GM23338 (cell line): ENCODE measurements at regions not wholly inside any gene's neighbourhood (a gene's known extent, or its start where the extent isn't known, plus 50 kb on each side); places are given as distances from the start of the nearest gene placed in this dataset.

Experiments
- ATAC-seq: fragments of 200-7000 bp; cut with Tn5 transposase; 3 replicates; pipeline ENCODE4 v1.9.1; 2020
- DNase-seq: peaks from one replicate; pipeline ENCODE4 v3.0.0-alpha.2; 2015; ENCODE audit warnings: low spot score
- H2AFZ ChIP-seq: fragments of 200-600 bp; sonication (generic); 2 replicates; pipeline ENCODE4 v1.8.0; 2016; ENCODE audit warnings: antibody characterized with exemption, mild to moderate bottlenecking, moderate library complexity
- H3F3A ChIP-seq: fragments of 200-600 bp; sonication (generic); replicated peaks from 2 replicates; pipeline ENCODE4 v1.8.0; 2017; ENCODE audit warnings: antibody characterized with exemption, mixed run types, low read depth
- H3K27ac ChIP-seq: fragments of 200-600 bp; sonication (generic); 2 replicates; pipeline ENCODE4 v1.6.1; 2016; ENCODE audit warnings: low read depth
- H3K27me3 ChIP-seq: fragments of 200-600 bp; sonication (generic); 2 replicates; pipeline ENCODE4 v1.8.0; 2016; ENCODE audit warnings: mild to moderate bottlenecking, mixed run types, moderate library complexity; ENCODE audit not compliant: insufficient read depth
- H3K36me3 ChIP-seq: fragments of 200-600 bp; sonication (generic); 2 replicates; pipeline ENCODE4 v1.8.0; 2016; ENCODE audit warnings: mild to moderate bottlenecking; ENCODE audit not compliant: insufficient read depth
- H3K4me1 ChIP-seq: fragments of 200-600 bp; sonication (generic); 2 replicates; pipeline ENCODE4 v1.8.0; 2016; ENCODE audit warnings: mild to moderate bottlenecking, moderate library complexity; ENCODE audit not compliant: insufficient read depth
- H3K4me2 ChIP-seq: fragments of 200-600 bp; sonication (generic); 2 replicates; pipeline ENCODE4 v1.7.1; 2017; ENCODE audit warnings: mixed run types
- H3K4me3 ChIP-seq: fragments of 200-600 bp; sonication (generic); 2 replicates; pipeline ENCODE4 v1.6.1; 2016; ENCODE audit warnings: mixed run types
- H3K79me2 ChIP-seq: fragments of 200-600 bp; sonication (generic); replicated peaks from 2 replicates; pipeline ENCODE4 v1.8.0; 2017; ENCODE audit warnings: mild to moderate bottlenecking; ENCODE audit not compliant: insufficient read depth
- H3K9me2 ChIP-seq: fragments of 200-600 bp; sonication (generic); 2 replicates; pipeline ENCODE4 v1.8.0; 2017; ENCODE audit not compliant: insufficient read depth
- H4K20me1 ChIP-seq: fragments of 200-600 bp; sonication (generic); replicated peaks from 2 replicates; pipeline ENCODE4 v1.8.0; 2017; ENCODE audit warnings: mild to moderate bottlenecking; ENCODE audit not compliant: insufficient read depth
- H3K27ac Mint-ChIP-seq: 2 replicates; pipeline ENCODE4 v1.8.0; 2020; ENCODE audit warnings: inconsistent platforms, mild to moderate bottlenecking, moderate library complexity, mixed read lengths
- H3K27me3 Mint-ChIP-seq: 3 replicates; pipeline ENCODE4 v1.8.0; 2022; ENCODE audit warnings: low read depth, mild to moderate bottlenecking, moderate library complexity, mixed read lengths, inconsistent platforms; ENCODE audit not compliant: insufficient read depth, poor library complexity
- H3K36me3 Mint-ChIP-seq: 3 replicates; pipeline ENCODE4 v1.8.0; 2021; ENCODE audit warnings: low read depth, mild to moderate bottlenecking, inconsistent platforms, moderate library complexity, mixed read lengths
- H3K4me1 Mint-ChIP-seq: 3 replicates; pipeline ENCODE4 v1.8.0; 2020; ENCODE audit warnings: mild to moderate bottlenecking, inconsistent platforms, mixed read lengths
- H3K4me3 Mint-ChIP-seq: 3 replicates; pipeline ENCODE4 v1.8.0; 2021; ENCODE audit warnings: moderate library complexity, mild to moderate bottlenecking, inconsistent platforms, mixed read lengths
- H3K9me3 Mint-ChIP-seq: 3 replicates; pipeline ENCODE4 v1.8.0; 2020; ENCODE audit warnings: moderate library complexity, mild to moderate bottlenecking, inconsistent platforms, mixed read lengths
- CREB1 ChIP-seq: fragments of 250-450 bp; sonication (Bioruptor Pico); IDR thresholded peaks from 2 replicates; pipeline ENCODE4 v1.5.0; 2020; ENCODE audit warnings: low read depth, mild to moderate bottlenecking, moderate library complexity
- TF ChIP-seq, protein P1 (sequence below): fragments of 250-450 bp; sonication (Bioruptor Pico); IDR thresholded peaks from 2 replicates; pipeline ENCODE4 v1.5.0; 2020; ENCODE audit warnings: mild to moderate bottlenecking, moderate library complexity

DNA sequence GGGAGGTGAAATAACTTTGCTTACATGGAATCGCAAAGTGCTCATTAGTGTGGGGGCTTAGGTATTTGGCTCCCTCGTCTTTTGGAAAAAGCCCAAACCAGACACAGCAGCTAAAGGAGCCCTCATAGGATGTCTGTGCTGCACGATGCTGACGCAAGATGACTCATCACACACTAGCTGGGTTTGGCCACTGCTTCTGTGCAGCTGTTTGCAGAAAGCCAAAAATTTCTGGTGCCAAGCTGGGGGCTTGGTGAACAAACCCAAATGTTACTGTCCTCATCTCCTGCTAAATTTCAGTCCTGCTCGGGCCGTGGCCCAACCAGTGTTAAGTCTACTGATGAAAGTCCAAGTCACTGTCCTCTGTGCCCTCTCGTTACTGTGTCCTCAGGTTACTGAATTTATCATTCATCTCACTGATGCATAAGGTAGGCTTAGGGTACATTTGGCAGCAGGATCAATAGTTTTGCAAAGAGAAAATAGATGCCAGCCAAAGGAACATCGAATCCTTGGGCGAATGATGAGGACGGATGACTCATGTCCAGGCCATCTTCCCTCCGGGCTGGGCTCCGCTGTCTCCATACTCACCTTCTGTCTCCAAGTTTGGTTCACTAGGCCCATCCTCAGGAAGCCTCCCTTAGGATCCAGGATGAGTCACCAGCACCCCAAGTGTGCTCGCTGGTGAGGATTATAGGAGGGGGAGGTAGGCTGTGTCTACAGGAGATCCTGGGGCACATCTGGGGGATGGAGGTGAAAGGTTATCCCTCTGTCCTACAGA lies 177.7 kb downstream of the ADSS2 start:
- Histone ChIP-seq H3K79me2 (no peaks in the 10 kb centered on the region), H3K27me3 (no peaks in the 10 kb centered on the region), H3K4me2 (no peak overlapping the region), H3K36me3 (no peaks in the 10 kb centered on the region), H3K4me3 (no peak overlapping the region), H3K4me1 (no peaks in the 10 kb centered on the region), H3K27ac (no peak overlapping the region), H3K9me2 (no peaks in the 10 kb centered on the region), H3F3A (no peaks in the 10 kb centered on the region), H4K20me1 (no peaks in the 10 kb centered on the region), H2AFZ (peak overlapping the region; percentile 63; the same call in 1 of the 2 replicates)
- H3K27ac Mint-ChIP-seq, result no peak overlapping the region
- ATAC-seq (no peak; the same call in 2 of the 3 replicates), DNase-seq (no peak)
- peaks cover 6% of the 10 kb centered on the region; the same call in 1 of the 3 replicates for H3K9me3 Mint-ChIP-seq
- H3K36me3 Mint-ChIP-seq, result no peaks in the 10 kb centered on the region
- H3K4me3 Mint-ChIP-seq, result no peak overlapping the region
- peaks cover 5% of the 10 kb centered on the region; the same call in 2 of the 3 replicates for H3K4me1 Mint-ChIP-seq
- H3K27me3 Mint-ChIP-seq, result peaks cover 2% of the 10 kb centered on the region
- TF ChIP-seq, protein P1, sequence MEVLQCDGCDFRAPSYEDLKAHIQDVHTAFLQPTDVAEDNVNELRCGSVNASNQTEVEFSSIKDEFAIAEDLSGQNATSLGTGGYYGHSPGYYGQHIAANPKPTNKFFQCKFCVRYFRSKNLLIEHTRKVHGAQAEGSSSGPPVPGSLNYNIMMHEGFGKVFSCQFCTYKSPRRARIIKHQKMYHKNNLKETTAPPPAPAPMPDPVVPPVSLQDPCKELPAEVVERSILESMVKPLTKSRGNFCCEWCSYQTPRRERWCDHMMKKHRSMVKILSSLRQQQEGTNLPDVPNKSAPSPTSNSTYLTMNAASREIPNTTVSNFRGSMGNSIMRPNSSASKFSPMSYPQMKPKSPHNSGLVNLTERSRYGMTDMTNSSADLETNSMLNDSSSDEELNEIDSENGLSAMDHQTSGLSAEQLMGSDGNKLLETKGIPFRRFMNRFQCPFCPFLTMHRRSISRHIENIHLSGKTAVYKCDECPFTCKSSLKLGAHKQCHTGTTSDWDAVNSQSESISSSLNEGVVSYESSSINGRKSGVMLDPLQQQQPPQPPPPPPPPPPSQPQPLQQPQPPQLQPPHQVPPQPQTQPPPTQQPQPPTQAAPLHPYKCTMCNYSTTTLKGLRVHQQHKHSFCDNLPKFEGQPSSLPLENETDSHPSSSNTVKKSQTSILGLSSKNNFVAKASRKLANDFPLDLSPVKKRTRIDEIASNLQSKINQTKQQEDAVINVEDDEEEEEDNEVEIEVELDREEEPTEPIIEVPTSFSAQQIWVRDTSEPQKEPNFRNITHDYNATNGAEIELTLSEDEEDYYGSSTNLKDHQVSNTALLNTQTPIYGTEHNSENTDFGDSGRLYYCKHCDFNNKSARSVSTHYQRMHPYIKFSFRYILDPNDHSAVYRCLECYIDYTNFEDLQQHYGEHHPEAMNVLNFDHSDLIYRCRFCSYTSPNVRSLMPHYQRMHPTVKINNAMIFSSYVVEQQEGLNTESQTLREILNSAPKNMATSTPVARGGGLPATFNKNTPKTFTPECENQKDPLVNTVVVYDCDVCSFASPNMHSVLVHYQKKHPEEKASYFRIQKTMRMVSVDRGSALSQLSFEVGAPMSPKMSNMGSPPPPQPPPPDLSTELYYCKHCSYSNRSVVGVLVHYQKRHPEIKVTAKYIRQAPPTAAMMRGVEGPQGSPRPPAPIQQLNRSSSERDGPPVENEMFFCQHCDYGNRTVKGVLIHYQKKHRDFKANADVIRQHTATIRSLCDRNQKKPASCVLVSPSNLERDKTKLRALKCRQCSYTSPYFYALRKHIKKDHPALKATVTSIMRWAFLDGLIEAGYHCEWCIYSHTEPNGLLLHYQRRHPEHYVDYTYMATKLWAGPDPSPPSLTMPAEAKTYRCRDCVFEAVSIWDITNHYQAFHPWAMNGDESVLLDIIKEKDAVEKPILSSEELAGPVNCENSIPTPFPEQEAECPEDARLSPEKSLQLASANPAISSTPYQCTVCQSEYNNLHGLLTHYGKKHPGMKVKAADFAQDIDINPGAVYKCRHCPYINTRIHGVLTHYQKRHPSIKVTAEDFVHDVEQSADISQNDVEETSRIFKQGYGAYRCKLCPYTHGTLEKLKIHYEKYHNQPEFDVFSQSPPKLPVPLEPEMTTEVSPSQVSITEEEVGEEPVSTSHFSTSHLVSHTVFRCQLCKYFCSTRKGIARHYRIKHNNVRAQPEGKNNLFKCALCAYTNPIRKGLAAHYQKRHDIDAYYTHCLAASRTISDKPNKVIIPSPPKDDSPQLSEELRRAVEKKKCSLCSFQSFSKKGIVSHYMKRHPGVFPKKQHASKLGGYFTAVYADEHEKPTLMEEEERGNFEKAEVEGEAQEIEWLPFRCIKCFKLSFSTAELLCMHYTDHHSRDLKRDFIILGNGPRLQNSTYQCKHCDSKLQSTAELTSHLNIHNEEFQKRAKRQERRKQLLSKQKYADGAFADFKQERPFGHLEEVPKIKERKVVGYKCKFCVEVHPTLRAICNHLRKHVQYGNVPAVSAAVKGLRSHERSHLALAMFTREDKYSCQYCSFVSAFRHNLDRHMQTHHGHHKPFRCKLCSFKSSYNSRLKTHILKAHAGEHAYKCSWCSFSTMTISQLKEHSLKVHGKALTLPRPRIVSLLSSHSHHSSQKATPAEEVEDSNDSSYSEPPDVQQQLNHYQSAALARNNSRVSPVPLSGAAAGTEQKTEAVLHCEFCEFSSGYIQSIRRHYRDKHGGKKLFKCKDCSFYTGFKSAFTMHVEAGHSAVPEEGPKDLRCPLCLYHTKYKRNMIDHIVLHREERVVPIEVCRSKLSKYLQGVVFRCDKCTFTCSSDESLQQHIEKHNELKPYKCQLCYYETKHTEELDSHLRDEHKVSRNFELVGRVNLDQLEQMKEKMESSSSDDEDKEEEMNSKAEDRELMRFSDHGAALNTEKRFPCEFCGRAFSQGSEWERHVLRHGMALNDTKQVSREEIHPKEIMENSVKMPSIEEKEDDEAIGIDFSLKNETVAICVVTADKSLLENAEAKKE, result no peak

- DNase-seq (no peak), ATAC-seq (no peak)
- Histone ChIP-seq H3K9me2 (no peaks in the 10 kb centered on the region), H3K36me3 (no peaks in the 10 kb centered on the region), H2AFZ (no peak overlapping the region), H3K4me3 (no peak overlapping the region), H3K79me2 (no peaks in the 10 kb centered on the region), H3K4me1 (no peaks in the 10 kb centered on the region), H3K27me3 (no peaks in the 10 kb centered on the region), H3F3A (no peaks in the 10 kb centered on the region), H3K27ac (no peak overlapping the region), H3K4me2 (no peak overlapping the region), H4K20me1 (no peaks in the 10 kb centered on the region)
- no peak for TF ChIP-seq CREB1 (CRISPR knock-in tag)
- peaks cover 6% of the 10 kb centered on the region; the same call in 1 of the 3 replicates for H3K9me3 Mint-ChIP-seq
- H3K36me3 Mint-ChIP-seq, result no peaks in the 10 kb centered on the region
- peaks cover 1% of the 10 kb centered on the region for H3K27me3 Mint-ChIP-seq
- H3K4me3 Mint-ChIP-seq, result no peak overlapping the region
- peaks cover 5% of the 10 kb centered on the region; the same call in 2 of the 3 replicates for H3K4me1 Mint-ChIP-seq
- H3K27ac Mint-ChIP-seq, result no peak overlapping the region
Observed at GRCh38 chr1:244276646-244277045, 175.1 kb downstream of the ADSS2 start.
